Sigmoid colon (tissue), 6 donors: ENCODE measurements at regions not wholly inside any gene's neighbourhood (a gene's known extent, or its start where the extent isn't known, plus 50 kb on each side); places are given as distances from the start of the nearest gene placed in this dataset.

Experiments used
- DNase-seq: peaks from one replicate; pipeline ENCODE4 v3.0.0-alpha.2; 2019
- H3K27ac ChIP-seq, 4 donors: fragments of 200-600 bp; sonication (generic); one replicate each; pipeline ENCODE4 v1.5.1; 2016 to 2019; ENCODE audit warnings: mild to moderate bottlenecking in 1 of 4
- H3K27me3 ChIP-seq, 3 donors: fragments of 200-600 bp; sonication (generic); one replicate each; pipeline ENCODE4 v1.5.1; 2019; ENCODE audit warnings: mild to moderate bottlenecking in 1 of 3
- H3K36me3 ChIP-seq, 4 donors: fragments of 200-600 bp; sonication (generic); one replicate each; pipeline ENCODE4 v1.5.1; 2016 to 2019
- H3K4me1 ChIP-seq, 4 donors: fragments of 200-600 bp; sonication (generic); one replicate each; pipeline ENCODE4 v1.5.1; 2017 to 2019
- H3K4me3 ChIP-seq, 4 donors: fragments of 200-600 bp; sonication (generic); one replicate each; pipeline ENCODE4 v1.5.1; 2017 to 2019; ENCODE audit warnings: mild to moderate bottlenecking in 2 of 4, moderate library complexity in 1 of 4
- H3K9me3 ChIP-seq, 4 donors: fragments of 200-600 bp in 3 of 4; sonication (generic) in 3 of 4; one replicate each; pipeline versions ENCODE4 v1.5.1 to v1.6.1; 2013 to 2019
- CTCF ChIP-seq, 4 experiments: fragments of 450-650 bp in 3 of 4; fragments of 200-600 bp in 1 of 4; IDR thresholded peaks; one replicate each; pipeline ENCODE4 v1.5.1; 2016 to 2019; ENCODE audit warnings: antibody characterized with exemption in 4 of 4, mild to moderate bottlenecking in 3 of 4, moderate library complexity in 2 of 4
- EP300 ChIP-seq, 4 donors: sonication (generic); formaldehyde crosslinking; IDR thresholded peaks; one replicate each; pipeline ENCODE4 v1.6.1; 2017; ENCODE audit warnings: antibody characterized with exemption in 4 of 4
- POLR2A ChIP-seq, 2 donors: fragments of 450-650 bp; IDR thresholded peaks; one replicate each; pipeline ENCODE4 v1.6.1; 2016; ENCODE audit warnings: antibody characterized with exemption in 2 of 2, mild to moderate bottlenecking in 2 of 2, moderate library complexity in 2 of 2
- POLR2AphosphoS5 ChIP-seq, 4 donors: sonication (generic); formaldehyde crosslinking; IDR thresholded peaks; one replicate each; pipeline ENCODE4 v1.6.1; 2017; ENCODE audit warnings: antibody characterized with exemption in 4 of 4
- WGBS, 2 donors: extraction: QIAGEN DNeasy Blood & Tissue Kit; methylation state at CpG; one replicate each; pipeline ENCODE4 v1.1.7; 2013; 5-methylcytosine and 5-hydroxymethylcytosine counted together
- intact Hi-C: fragments of 100-400 bp; cut with DNase I; formaldehyde crosslinking; loops from one replicate; pipeline ENCODE4 v1.15.1; 2023
- donor health status: healthy with polysubstance abuse.
- donor health status: healthy.

GRCh38 chr12:115336506-115336905, 652.5 kb upstream of the TBX3 start:
- Histone ChIP-seq H3K4me3 (no peak overlapping the region), H3K4me1 (peaks cover 0 to 13% (median 8%) of the 10 kb centered on the region in 4 donors), H3K9me3 (peaks cover 0 to 2% (median 0%) of the 10 kb centered on the region in 4 donors), H3K27ac (peak overlapping the region in 1 of 4 donors; percentile 16), H3K27me3 (no peaks in the 10 kb centered on the region), H3K36me3 (no peaks in the 10 kb centered on the region)
- TF ChIP-seq POLR2A (IDR thresholded peaks at IDR 0.05) = no peak
- no peak for TF ChIP-seq POLR2AphosphoS5 (IDR thresholded peaks at IDR 0.05)
- TF ChIP-seq CTCF (IDR thresholded peaks at IDR 0.05) = no peak
- TF ChIP-seq EP300 (IDR thresholded peaks at IDR 0.05) = no peak
- WGBS, 2 donors = 92% methylated on average over 3 of the region's 3 CpGs
- DNase-seq = no peak
- intact Hi-C loops = no loop called here

- no peak for DNase-seq
- Histone ChIP-seq H3K9me3 (peaks cover 0 to 2% (median 0%) of the 10 kb centered on the region in 4 donors), H3K27ac (no peak overlapping the region), H3K27me3 (no peaks in the 10 kb centered on the region), H3K4me3 (no peak overlapping the region), H3K4me1 (peaks cover 0 to 5% (median 2%) of the 10 kb centered on the region in 4 donors), H3K36me3 (no peaks in the 10 kb centered on the region)
- 26 to 74% methylated on average over 9 of the region's 9 CpGs for WGBS, 2 donors
- intact Hi-C loops = no loop called here
- TF ChIP-seq POLR2A (IDR thresholded peaks at IDR 0.05) = no peak
- TF ChIP-seq EP300 (IDR thresholded peaks at IDR 0.05) = no peak
- TF ChIP-seq POLR2AphosphoS5 (IDR thresholded peaks at IDR 0.05) = no peak
- TF ChIP-seq CTCF (IDR thresholded peaks at IDR 0.05) = no peak
Measured at GRCh38 chr12:115335594-115335993, 651.6 kb upstream of the TBX3 start.

- Histone ChIP-seq H3K4me1 (peaks cover 0 to 5% (median 2%) of the 10 kb centered on the region in 4 donors), H3K36me3 (no peaks in the 10 kb centered on the region), H3K27ac (no peak overlapping the region), H3K4me3 (no peak overlapping the region), H3K9me3 (peaks cover 0 to 2% (median 0%) of the 10 kb centered on the region in 4 donors), H3K27me3 (no peaks in the 10 kb centered on the region)
- 71 to 78% methylated on average over 2 of the region's 2 CpGs for WGBS, 2 donors
- DNase-seq = no peak
- TF ChIP-seq EP300 (IDR thresholded peaks at IDR 0.05) = no peak
- no peak for TF ChIP-seq POLR2A (IDR thresholded peaks at IDR 0.05)
- TF ChIP-seq POLR2AphosphoS5 (IDR thresholded peaks at IDR 0.05) = no peak
- no peak for TF ChIP-seq CTCF (IDR thresholded peaks at IDR 0.05)
- intact Hi-C loops = no loop called here
Measured at GRCh38 chr12:115335048-115335447, 651.1 kb upstream of the TBX3 start.

- H3K4me1 ChIP-seq = peaks cover 0 to 4% (median 2%) of the 10 kb centered on the region in 4 donors
- intact Hi-C loops = no loop called here
- no peaks in the 10 kb centered on the region for H3K9me3 ChIP-seq
- no peak for TF ChIP-seq EP300 (IDR thresholded peaks at IDR 0.05)
- no peak for TF ChIP-seq POLR2A (IDR thresholded peaks at IDR 0.05)
- no peak for TF ChIP-seq CTCF (IDR thresholded peaks at IDR 0.05)
- no peak for TF ChIP-seq POLR2AphosphoS5 (IDR thresholded peaks at IDR 0.05)
- H3K27ac ChIP-seq = no peak overlapping the region
- no peak overlapping the region for H3K4me3 ChIP-seq
- no peaks in the 10 kb centered on the region for H3K36me3 ChIP-seq
- H3K27me3 ChIP-seq = no peaks in the 10 kb centered on the region
- DNase-seq = no peak
Measured at GRCh38 chr12:115332945-115333344, 649.0 kb upstream of the TBX3 start.

- Histone ChIP-seq H3K4me1 (peaks cover 0 to 5% (median 0%) of the 10 kb centered on the region in 4 donors), H3K27me3 (no peaks in the 10 kb centered on the region), H3K27ac (peak overlapping the region in 1 of 4 donors; percentile 19), H3K4me3 (no peak overlapping the region), H3K9me3 (no peaks in the 10 kb centered on the region), H3K36me3 (no peaks in the 10 kb centered on the region)
- intact Hi-C loops = no loop called here
- TF ChIP-seq POLR2AphosphoS5 (IDR thresholded peaks at IDR 0.05) = no peak
- no peak for TF ChIP-seq EP300 (IDR thresholded peaks at IDR 0.05)
- TF ChIP-seq POLR2A (IDR thresholded peaks at IDR 0.05) = no peak
- TF ChIP-seq CTCF (IDR thresholded peaks at IDR 0.05) = no peak
- DNase-seq = no peak
- 19 to 52% methylated on average over 3 of the region's 3 CpGs for WGBS, 2 donors
Measured at GRCh38 chr12:115325858-115326257, 641.9 kb upstream of the TBX3 start.
